ENCODE measurements at regions not wholly inside any gene's neighbourhood (a gene's known extent, or its start where the extent isn't known, plus 50 kb on each side); places are given as distances from the start of the nearest gene placed in this dataset.

DNA sequence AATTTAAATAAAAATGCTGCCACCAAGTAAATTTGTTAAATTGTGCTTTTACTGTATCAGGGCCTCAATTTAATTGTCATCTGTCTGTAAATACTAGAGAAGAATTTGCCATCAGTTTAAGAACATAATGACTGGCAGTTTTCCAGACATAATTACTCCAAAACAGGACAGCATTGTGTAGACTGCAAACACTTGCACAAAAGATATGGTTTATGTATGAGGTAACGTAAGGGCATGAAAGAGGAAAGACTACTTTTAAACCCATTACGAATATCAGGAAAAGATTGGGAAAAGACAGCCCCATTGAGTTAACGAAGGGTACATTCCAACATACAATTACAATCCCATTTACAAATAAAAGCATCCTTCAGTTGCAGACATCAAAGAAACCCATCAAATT, 59.8 kb upstream of the KRR1 start:
- no peak overlapping the region for H3K9ac ChIP-seq (ENCODE audit: insufficient read depth, low read length)
- H3K4me1 ChIP-seq (ENCODE audit: control insufficient read depth, extremely low read depth, insufficient read depth, low read length), result no peaks in the 10 kb centered on the region
- no peak overlapping the region for H2AFZ ChIP-seq (ENCODE audit: low read length)
- no peaks in the 10 kb centered on the region for H4K20me1 ChIP-seq (ENCODE audit: control insufficient read depth, extremely low read depth, insufficient read depth, low read length)
- DNase-seq (ENCODE audit: low read depth in 2 of 2), result no peak
- no peak for TF ChIP-seq EZH2 (IDR thresholded peaks at IDR 0.05; ENCODE audit: low read length, missing control alignments)
- TF ChIP-seq, protein P1, sequence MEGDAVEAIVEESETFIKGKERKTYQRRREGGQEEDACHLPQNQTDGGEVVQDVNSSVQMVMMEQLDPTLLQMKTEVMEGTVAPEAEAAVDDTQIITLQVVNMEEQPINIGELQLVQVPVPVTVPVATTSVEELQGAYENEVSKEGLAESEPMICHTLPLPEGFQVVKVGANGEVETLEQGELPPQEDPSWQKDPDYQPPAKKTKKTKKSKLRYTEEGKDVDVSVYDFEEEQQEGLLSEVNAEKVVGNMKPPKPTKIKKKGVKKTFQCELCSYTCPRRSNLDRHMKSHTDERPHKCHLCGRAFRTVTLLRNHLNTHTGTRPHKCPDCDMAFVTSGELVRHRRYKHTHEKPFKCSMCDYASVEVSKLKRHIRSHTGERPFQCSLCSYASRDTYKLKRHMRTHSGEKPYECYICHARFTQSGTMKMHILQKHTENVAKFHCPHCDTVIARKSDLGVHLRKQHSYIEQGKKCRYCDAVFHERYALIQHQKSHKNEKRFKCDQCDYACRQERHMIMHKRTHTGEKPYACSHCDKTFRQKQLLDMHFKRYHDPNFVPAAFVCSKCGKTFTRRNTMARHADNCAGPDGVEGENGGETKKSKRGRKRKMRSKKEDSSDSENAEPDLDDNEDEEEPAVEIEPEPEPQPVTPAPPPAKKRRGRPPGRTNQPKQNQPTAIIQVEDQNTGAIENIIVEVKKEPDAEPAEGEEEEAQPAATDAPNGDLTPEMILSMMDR (conservative IDR thresholded peaks at IDR 0.05 in 1 of 2, IDR thresholded peaks at IDR 0.05 in 1 of 2; ENCODE audit: low read depth in 1 of 2, low read length in 2 of 2), result no peak
- H3K4me3 ChIP-seq (replicated peaks in 1 of 4; ENCODE audit: control extremely low read depth in 1 of 4, insufficient read depth in 1 of 4, low read depth in 3 of 4, low read length in 4 of 4), result no peak overlapping the region
- H3K27ac ChIP-seq (ENCODE audit: insufficient read depth, low read length), result no peak overlapping the region
- no peaks in the 10 kb centered on the region for H3K9me3 ChIP-seq (ENCODE audit: control insufficient read depth, insufficient read depth, low read depth, low read length)
- H3K79me2 ChIP-seq (ENCODE audit: control insufficient read depth, insufficient read depth, low read length), result no peaks in the 10 kb centered on the region
- no peak overlapping the region for H3K4me2 ChIP-seq (ENCODE audit: extremely low read depth, insufficient read depth, low read length)
- H3K27me3 ChIP-seq (ENCODE audit: control insufficient read depth, insufficient read depth, low read length), result no peaks in the 10 kb centered on the region
- H3K36me3 ChIP-seq (ENCODE audit: control insufficient read depth, insufficient read depth, low read length), result no peaks in the 10 kb centered on the region

DNA sequence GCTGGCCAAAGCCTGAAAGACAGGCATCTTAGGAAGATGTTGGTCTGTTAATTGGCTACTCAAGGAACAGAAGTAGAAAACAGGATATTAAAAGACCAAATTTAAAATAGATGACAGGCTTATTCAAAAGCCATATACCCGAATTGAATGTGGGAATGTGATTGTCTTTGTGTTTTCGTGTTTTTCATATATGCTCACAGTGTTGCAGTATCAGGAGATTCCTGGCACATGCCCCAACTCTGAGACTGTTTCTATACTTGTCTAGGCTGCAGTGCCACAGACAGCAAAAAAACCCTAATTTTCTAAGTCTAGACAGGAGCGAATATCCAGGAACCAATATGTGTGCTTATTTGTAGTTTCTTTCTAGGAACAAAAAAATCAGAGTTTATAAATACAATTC, 57.4 kb upstream of the KRR1 start:
- Histone ChIP-seq H3K36me3 (ENCODE audit: control insufficient read depth, insufficient read depth, low read length) (no peaks in the 10 kb centered on the region), H4K20me1 (ENCODE audit: control insufficient read depth, extremely low read depth, insufficient read depth, low read length) (no peaks in the 10 kb centered on the region), H3K27ac (ENCODE audit: insufficient read depth, low read length) (no peak overlapping the region), H3K4me3 (replicated peaks in 1 of 4; ENCODE audit: control extremely low read depth in 1 of 4, insufficient read depth in 1 of 4, low read depth in 3 of 4, low read length in 4 of 4) (no peak overlapping the region), H3K79me2 (ENCODE audit: control insufficient read depth, insufficient read depth, low read length) (no peaks in the 10 kb centered on the region), H3K4me1 (ENCODE audit: control insufficient read depth, extremely low read depth, insufficient read depth, low read length) (no peaks in the 10 kb centered on the region), H3K27me3 (ENCODE audit: control insufficient read depth, insufficient read depth, low read length) (no peaks in the 10 kb centered on the region), H3K9me3 (ENCODE audit: control insufficient read depth, insufficient read depth, low read depth, low read length) (no peaks in the 10 kb centered on the region), H3K9ac (ENCODE audit: insufficient read depth, low read length) (no peak overlapping the region), H2AFZ (ENCODE audit: low read length) (no peak overlapping the region), H3K4me2 (ENCODE audit: extremely low read depth, insufficient read depth, low read length) (no peak overlapping the region)
- DNase-seq (ENCODE audit: low read depth in 2 of 2), result peak; percentile 25 to 50
- TF ChIP-seq, protein P1 (conservative IDR thresholded peaks at IDR 0.05 in 1 of 2, IDR thresholded peaks at IDR 0.05 in 1 of 2; ENCODE audit: low read depth in 1 of 2, low read length in 2 of 2), result no peak
- TF ChIP-seq EZH2 (IDR thresholded peaks at IDR 0.05; ENCODE audit: low read length, missing control alignments), result no peak

DNA sequence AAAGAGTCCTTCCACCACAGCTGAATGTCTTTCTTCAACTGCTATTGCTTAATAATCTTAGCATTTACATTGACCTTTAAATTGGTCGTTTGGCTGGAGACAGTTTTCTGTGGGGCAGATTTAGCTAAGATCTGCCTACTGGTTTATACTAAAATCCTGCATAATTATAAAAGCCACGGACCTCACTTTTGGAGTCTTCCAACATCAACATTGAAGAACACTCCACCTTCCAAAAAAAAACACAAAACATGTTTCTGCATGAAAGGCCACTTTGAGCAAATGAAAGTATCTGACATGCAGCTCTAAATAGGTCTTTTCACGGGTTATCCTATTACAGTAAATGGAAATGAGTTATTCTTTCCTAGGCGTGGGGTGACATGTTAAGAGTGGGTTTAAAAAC, 57.0 kb upstream of the KRR1 start:
- no peak for TF ChIP-seq EZH2 (IDR thresholded peaks at IDR 0.05; ENCODE audit: low read length, missing control alignments)
- TF ChIP-seq, protein P1 (conservative IDR thresholded peaks at IDR 0.05 in 1 of 2, IDR thresholded peaks at IDR 0.05 in 1 of 2; ENCODE audit: low read depth in 1 of 2, low read length in 2 of 2), result no peak
- H3K9ac ChIP-seq (ENCODE audit: insufficient read depth, low read length), result no peak overlapping the region
- no peaks in the 10 kb centered on the region for H4K20me1 ChIP-seq (ENCODE audit: control insufficient read depth, extremely low read depth, insufficient read depth, low read length)
- H3K27me3 ChIP-seq (ENCODE audit: control insufficient read depth, insufficient read depth, low read length), result no peaks in the 10 kb centered on the region
- H3K36me3 ChIP-seq (ENCODE audit: control insufficient read depth, insufficient read depth, low read length), result no peaks in the 10 kb centered on the region
- H3K4me3 ChIP-seq (replicated peaks in 1 of 4; ENCODE audit: control extremely low read depth in 1 of 4, insufficient read depth in 1 of 4, low read depth in 3 of 4, low read length in 4 of 4), result no peak overlapping the region
- DNase-seq (ENCODE audit: low read depth in 2 of 2), result peak; percentile 60 to 92
- no peaks in the 10 kb centered on the region for H3K9me3 ChIP-seq (ENCODE audit: control insufficient read depth, insufficient read depth, low read depth, low read length)
- no peaks in the 10 kb centered on the region for H3K79me2 ChIP-seq (ENCODE audit: control insufficient read depth, insufficient read depth, low read length)
- no peaks in the 10 kb centered on the region for H3K4me1 ChIP-seq (ENCODE audit: control insufficient read depth, extremely low read depth, insufficient read depth, low read length)
- H3K27ac ChIP-seq (ENCODE audit: insufficient read depth, low read length), result no peak overlapping the region
- no peak overlapping the region for H2AFZ ChIP-seq (ENCODE audit: low read length)
- H3K4me2 ChIP-seq (ENCODE audit: extremely low read depth, insufficient read depth, low read length), result no peak overlapping the region
